ENCODE measurements at regions not wholly inside any gene's neighbourhood (a gene's known extent, or its start where the extent isn't known, plus 50 kb on each side); places are given as distances from the start of the nearest gene placed in this dataset.
"Not testable (repeated sequence)": the region's sequence is repeated elsewhere in the genome, so short reads cannot be mapped to it uniquely, and the experiment has no call there.

DNA sequence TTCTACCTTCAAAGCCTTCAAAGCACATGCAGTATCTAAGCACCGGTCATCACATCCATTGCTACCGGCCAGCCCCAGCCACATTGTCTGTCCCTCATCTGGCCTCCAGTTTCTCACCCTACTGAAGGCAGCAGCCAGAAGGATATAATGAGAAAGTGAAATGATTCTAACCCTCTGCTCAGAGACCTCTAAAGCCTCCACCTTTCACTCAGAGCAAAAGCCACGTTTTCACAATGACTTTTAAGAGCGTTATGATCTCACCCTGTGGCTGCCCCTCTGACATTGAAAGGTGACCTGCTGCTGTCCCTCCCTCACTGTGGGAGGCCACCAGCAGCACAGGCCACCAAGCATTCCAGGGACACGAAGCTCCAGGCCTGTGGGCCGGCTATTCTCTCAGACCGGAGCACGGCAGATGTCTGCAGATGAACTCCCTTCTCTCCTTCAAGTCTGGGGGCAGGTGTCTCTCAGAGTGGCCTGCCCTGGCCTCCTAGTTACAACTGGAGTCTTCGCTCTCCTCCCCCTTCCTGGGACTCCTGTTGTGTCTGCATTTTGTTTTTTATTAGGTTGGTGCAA lies 94.9 kb upstream of the EEPD1 start:
- no peak overlapping the region for H3K4me3 ChIP-seq (ENCODE audit: low read depth in 1 of 2, low read length in 2 of 2)
- no peaks in the 10 kb centered on the region for H3K36me3 ChIP-seq (ENCODE audit: control insufficient read depth in 1 of 2, insufficient read depth in 2 of 2, low read length in 2 of 2)
- H3K4me1 ChIP-seq (ENCODE audit: control insufficient read depth in 1 of 2, insufficient read depth in 2 of 2, low read length in 2 of 2): no peaks in the 10 kb centered on the region
- no peak overlapping the region for H3K27ac ChIP-seq (ENCODE audit: low read length)
- no peaks in the 10 kb centered on the region for H3K27me3 ChIP-seq (ENCODE audit: low read depth, low read length)
- no peaks in the 10 kb centered on the region for H3K9me3 ChIP-seq (ENCODE audit: control insufficient read depth in 1 of 2, low read length in 2 of 2)

DNA sequence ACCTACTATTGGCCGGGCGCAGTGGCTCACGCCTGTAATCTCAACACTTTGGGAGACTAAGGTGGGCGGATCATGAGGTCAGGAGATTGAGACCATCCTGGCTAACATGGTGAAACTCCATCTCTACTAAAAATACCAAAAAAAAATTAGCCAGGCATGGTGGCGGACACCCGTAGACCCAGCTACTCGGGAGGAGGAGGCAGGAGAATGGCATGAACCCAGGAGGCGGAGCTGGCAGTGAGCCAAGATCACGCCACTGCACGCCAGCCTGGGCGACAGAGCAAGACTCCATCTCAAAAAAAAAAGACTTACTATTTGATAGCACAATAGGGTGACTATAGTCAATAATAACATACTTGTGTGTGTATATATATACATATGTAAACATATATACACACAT lies 92.7 kb upstream of the EEPD1 start:
- not testable (repeated sequence) for H3K27me3 ChIP-seq (ENCODE audit: low read depth, low read length); H3K4me1 ChIP-seq (ENCODE audit: control insufficient read depth in 1 of 2, insufficient read depth in 2 of 2, low read length in 2 of 2); H3K9me3 ChIP-seq (ENCODE audit: control insufficient read depth in 1 of 2, low read length in 2 of 2); H3K36me3 ChIP-seq (ENCODE audit: control insufficient read depth in 1 of 2, insufficient read depth in 2 of 2, low read length in 2 of 2); H3K27ac ChIP-seq (ENCODE audit: low read length); H3K4me3 ChIP-seq (ENCODE audit: low read depth in 1 of 2, low read length in 2 of 2)

DNA sequence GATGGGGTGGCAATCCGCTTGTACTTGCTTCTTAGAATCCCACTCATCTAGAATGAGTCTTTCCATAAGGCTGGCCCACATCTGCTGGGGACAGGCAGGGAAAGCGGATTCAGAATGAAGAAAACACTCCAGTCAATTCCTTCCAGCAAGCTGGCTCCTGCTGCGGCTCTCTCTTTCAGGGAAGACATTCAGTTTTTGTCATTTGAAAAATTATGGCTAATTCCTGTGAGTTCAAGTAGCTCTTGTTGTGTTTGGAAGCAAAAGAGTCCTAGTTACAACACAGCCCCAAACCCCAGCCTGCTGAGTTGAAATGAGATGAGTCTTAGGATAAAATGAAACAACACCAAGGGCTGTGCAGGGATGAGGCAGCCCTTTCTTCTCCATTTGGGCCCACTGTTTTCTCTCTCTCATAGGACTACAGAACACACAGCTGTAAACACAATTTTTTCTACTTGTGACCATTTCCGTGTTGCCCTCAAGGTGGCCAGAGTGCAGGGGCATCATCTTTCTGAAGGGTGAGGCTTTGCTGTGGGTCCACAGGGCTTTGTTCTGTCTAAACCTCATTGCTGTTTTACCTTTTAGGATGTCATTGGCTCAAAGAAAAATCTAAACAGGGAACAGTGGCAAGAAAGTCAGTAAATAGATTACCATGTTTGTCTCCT lies 90.8 kb upstream of the EEPD1 start:
- Histone ChIP-seq H3K4me1 (ENCODE audit: control insufficient read depth in 1 of 2, insufficient read depth in 2 of 2, low read length in 2 of 2) (no peaks in the 10 kb centered on the region), H3K27me3 (ENCODE audit: low read depth, low read length) (no peaks in the 10 kb centered on the region), H3K36me3 (ENCODE audit: control insufficient read depth in 1 of 2, insufficient read depth in 2 of 2, low read length in 2 of 2) (no peaks in the 10 kb centered on the region), H3K4me3 (ENCODE audit: low read depth in 1 of 2, low read length in 2 of 2) (no peak overlapping the region), H3K27ac (ENCODE audit: low read length) (no peak overlapping the region), H3K9me3 (ENCODE audit: control insufficient read depth in 1 of 2, low read length in 2 of 2) (no peaks in the 10 kb centered on the region)

GRCh38 chr7:36064676-36065075 lies 88.4 kb upstream of the EEPD1 start:
- Histone ChIP-seq H3K9me3 (ENCODE audit: control insufficient read depth in 1 of 2, low read length in 2 of 2) (no peaks in the 10 kb centered on the region), H3K27me3 (ENCODE audit: low read depth, low read length) (no peaks in the 10 kb centered on the region), H3K4me3 (ENCODE audit: low read depth in 1 of 2, low read length in 2 of 2) (no peak overlapping the region), H3K4me1 (ENCODE audit: control insufficient read depth in 1 of 2, insufficient read depth in 2 of 2, low read length in 2 of 2) (no peaks in the 10 kb centered on the region), H3K36me3 (ENCODE audit: control insufficient read depth in 1 of 2, insufficient read depth in 2 of 2, low read length in 2 of 2) (no peaks in the 10 kb centered on the region), H3K27ac (ENCODE audit: low read length) (no peak overlapping the region)

- H3K27ac ChIP-seq (ENCODE audit: low read length); H3K36me3 ChIP-seq (ENCODE audit: control insufficient read depth in 1 of 2, insufficient read depth in 2 of 2, low read length in 2 of 2); H3K4me3 ChIP-seq (ENCODE audit: low read depth in 1 of 2, low read length in 2 of 2); H3K4me1 ChIP-seq (ENCODE audit: control insufficient read depth in 1 of 2, insufficient read depth in 2 of 2, low read length in 2 of 2); H3K9me3 ChIP-seq (ENCODE audit: control insufficient read depth in 1 of 2, low read length in 2 of 2); H3K27me3 ChIP-seq (ENCODE audit: low read depth, low read length): not testable (repeated sequence)
Observed at GRCh38 chr7:36065563-36066342, 87.3 kb upstream of the EEPD1 start.

- no peaks in the 10 kb centered on the region for H3K36me3 ChIP-seq (ENCODE audit: control insufficient read depth in 1 of 2, insufficient read depth in 2 of 2, low read length in 2 of 2)
- H3K27me3 ChIP-seq (ENCODE audit: low read depth, low read length): no peaks in the 10 kb centered on the region
- no peak overlapping the region for H3K4me3 ChIP-seq (ENCODE audit: low read depth in 1 of 2, low read length in 2 of 2)
- H3K9me3 ChIP-seq (ENCODE audit: control insufficient read depth in 1 of 2, low read length in 2 of 2): no peaks in the 10 kb centered on the region
- H3K4me1 ChIP-seq (ENCODE audit: control insufficient read depth in 1 of 2, insufficient read depth in 2 of 2, low read length in 2 of 2): no peaks in the 10 kb centered on the region
- H3K27ac ChIP-seq (ENCODE audit: low read length): no peak overlapping the region
Observed at GRCh38 chr7:36066343-36066664, 86.8 kb upstream of the EEPD1 start.

DNA sequence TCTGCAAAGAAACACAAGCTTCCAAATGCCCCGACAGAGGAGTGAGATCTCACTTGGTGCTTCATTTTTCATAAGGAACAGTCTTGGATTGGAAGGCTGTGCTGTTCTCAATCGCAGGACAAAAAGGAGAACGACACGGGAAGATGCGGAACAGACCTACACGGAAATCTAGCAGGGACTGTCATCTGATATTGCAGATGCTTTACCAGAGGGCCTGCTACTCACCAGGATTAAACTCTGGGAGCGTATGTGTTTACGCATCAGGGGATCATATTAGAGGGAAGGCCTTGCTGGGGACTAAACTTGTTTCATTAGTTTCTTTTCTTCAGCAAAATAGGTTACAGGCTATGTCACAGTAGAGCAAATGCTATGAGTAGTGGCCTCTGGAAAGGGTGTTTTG lies 82.8 kb upstream of the EEPD1 start:
- Histone ChIP-seq H3K4me3 (ENCODE audit: low read depth in 1 of 2, low read length in 2 of 2) (no peak overlapping the region), H3K27me3 (ENCODE audit: low read depth, low read length) (no peaks in the 10 kb centered on the region), H3K4me1 (ENCODE audit: control insufficient read depth in 1 of 2, insufficient read depth in 2 of 2, low read length in 2 of 2) (no peaks in the 10 kb centered on the region), H3K36me3 (ENCODE audit: control insufficient read depth in 1 of 2, insufficient read depth in 2 of 2, low read length in 2 of 2) (no peaks in the 10 kb centered on the region), H3K9me3 (ENCODE audit: control insufficient read depth in 1 of 2, low read length in 2 of 2) (no peaks in the 10 kb centered on the region), H3K27ac (ENCODE audit: low read length) (no peak overlapping the region)

DNA sequence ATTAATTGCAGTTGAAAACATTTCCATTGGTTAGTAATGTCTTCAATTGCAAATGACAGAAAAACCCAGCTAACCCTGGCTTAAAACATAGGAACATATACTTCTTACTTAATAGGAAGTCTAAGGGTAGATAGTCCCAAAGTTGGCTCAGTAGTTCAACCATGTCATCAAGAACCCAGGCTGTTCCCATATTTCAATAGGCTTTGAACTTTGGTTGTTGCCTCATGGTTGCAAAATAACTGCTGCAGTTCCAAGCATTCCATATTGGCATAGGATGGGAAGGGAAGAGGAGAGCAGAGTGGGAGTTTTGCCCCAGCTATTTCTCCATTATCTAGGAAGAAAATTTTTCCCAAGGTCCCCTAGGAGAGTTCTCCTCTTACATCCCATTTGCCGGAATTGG lies 81.4 kb upstream of the EEPD1 start:
- no peaks in the 10 kb centered on the region for H3K36me3 ChIP-seq (ENCODE audit: control insufficient read depth in 1 of 2, insufficient read depth in 2 of 2, low read length in 2 of 2)
- H3K9me3 ChIP-seq (ENCODE audit: control insufficient read depth in 1 of 2, low read length in 2 of 2): no peaks in the 10 kb centered on the region
- H3K4me3 ChIP-seq (ENCODE audit: low read depth in 1 of 2, low read length in 2 of 2): no peak overlapping the region
- no peaks in the 10 kb centered on the region for H3K27me3 ChIP-seq (ENCODE audit: low read depth, low read length)
- no peak overlapping the region for H3K27ac ChIP-seq (ENCODE audit: low read length)
- H3K4me1 ChIP-seq (ENCODE audit: control insufficient read depth in 1 of 2, insufficient read depth in 2 of 2, low read length in 2 of 2): no peaks in the 10 kb centered on the region

DNA sequence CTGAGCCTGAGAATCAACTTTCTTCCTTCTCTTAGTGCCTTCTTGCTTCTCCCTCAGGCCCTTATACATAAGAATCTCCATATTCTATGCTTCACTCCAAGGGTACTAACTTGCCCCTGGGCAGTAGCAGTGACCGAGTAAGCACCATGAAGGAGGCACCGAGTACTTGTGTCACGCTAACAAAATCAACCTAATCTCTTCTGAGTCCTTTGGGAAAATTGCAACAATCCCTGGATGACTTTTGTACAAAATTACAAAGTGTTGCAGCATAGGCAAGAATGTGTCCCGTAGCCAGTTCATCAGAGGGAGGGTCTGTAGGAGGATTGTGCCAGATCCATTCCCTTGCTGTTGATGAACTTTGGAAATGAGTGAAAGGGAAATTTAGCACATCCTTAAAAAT lies 80.4 kb upstream of the EEPD1 start:
- no peak overlapping the region for H3K4me3 ChIP-seq (ENCODE audit: low read depth in 1 of 2, low read length in 2 of 2)
- H3K9me3 ChIP-seq (ENCODE audit: control insufficient read depth in 1 of 2, low read length in 2 of 2): no peaks in the 10 kb centered on the region
- no peak overlapping the region for H3K27ac ChIP-seq (ENCODE audit: low read length)
- no peaks in the 10 kb centered on the region for H3K27me3 ChIP-seq (ENCODE audit: low read depth, low read length)
- no peaks in the 10 kb centered on the region for H3K4me1 ChIP-seq (ENCODE audit: control insufficient read depth in 1 of 2, insufficient read depth in 2 of 2, low read length in 2 of 2)
- no peaks in the 10 kb centered on the region for H3K36me3 ChIP-seq (ENCODE audit: control insufficient read depth in 1 of 2, insufficient read depth in 2 of 2, low read length in 2 of 2)

DNA sequence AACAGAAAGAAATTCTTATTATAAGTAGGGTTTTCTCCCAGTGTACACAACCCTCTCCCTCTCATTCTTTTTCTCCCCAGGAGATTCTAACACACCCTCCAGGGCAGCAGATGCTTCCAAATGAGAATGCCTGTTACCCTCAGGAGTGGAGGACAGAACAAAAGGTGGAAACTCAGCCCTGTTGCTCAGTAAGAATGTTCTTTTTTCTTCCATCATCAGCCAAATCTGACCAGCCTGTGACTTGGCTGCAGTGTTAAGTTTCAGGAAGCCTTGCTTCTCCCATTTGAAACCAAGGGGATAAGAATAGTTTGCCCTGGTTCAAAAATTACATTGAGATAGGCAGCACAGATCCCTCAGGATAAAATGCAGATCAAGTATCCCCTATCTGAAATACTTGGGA lies 77.5 kb upstream of the EEPD1 start:
- H3K36me3 ChIP-seq (ENCODE audit: control insufficient read depth in 1 of 2, insufficient read depth in 2 of 2, low read length in 2 of 2): no peaks in the 10 kb centered on the region
- H3K27ac ChIP-seq (ENCODE audit: low read length): no peak overlapping the region
- H3K4me3 ChIP-seq (ENCODE audit: low read depth in 1 of 2, low read length in 2 of 2): no peak overlapping the region
- no peaks in the 10 kb centered on the region for H3K27me3 ChIP-seq (ENCODE audit: low read depth, low read length)
- H3K9me3 ChIP-seq (ENCODE audit: control insufficient read depth in 1 of 2, low read length in 2 of 2): no peaks in the 10 kb centered on the region
- no peaks in the 10 kb centered on the region for H3K4me1 ChIP-seq (ENCODE audit: control insufficient read depth in 1 of 2, insufficient read depth in 2 of 2, low read length in 2 of 2)

DNA sequence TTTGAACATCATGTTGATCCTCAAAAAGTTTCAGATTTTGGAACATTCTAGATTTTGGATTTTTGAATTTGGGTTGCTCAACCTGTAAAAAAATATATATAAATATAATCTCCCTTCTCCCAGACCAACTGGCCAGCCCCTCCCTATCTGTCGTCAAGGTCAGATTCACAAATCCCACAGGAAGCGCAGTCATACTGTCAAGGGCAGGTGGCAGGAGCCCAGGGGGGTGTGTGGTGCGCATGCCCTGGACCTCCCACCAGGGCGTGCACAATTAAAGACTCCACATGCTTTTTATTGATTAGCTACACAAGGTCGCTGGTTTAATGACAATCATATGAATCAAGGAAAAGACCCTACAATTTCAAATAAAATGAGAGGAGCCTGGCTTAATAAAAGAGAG lies 77.0 kb upstream of the EEPD1 start:
- no peak overlapping the region for H3K27ac ChIP-seq (ENCODE audit: low read length)

More for the DNA sequence above, 77.0 kb upstream of the EEPD1 start:
- Histone ChIP-seq H3K4me1 (ENCODE audit: control insufficient read depth in 1 of 2, insufficient read depth in 2 of 2, low read length in 2 of 2) (no peaks in the 10 kb centered on the region), H3K36me3 (ENCODE audit: control insufficient read depth in 1 of 2, insufficient read depth in 2 of 2, low read length in 2 of 2) (no peaks in the 10 kb centered on the region), H3K27me3 (ENCODE audit: low read depth, low read length) (no peaks in the 10 kb centered on the region), H3K4me3 (ENCODE audit: low read depth in 1 of 2, low read length in 2 of 2) (no peak overlapping the region), H3K9me3 (ENCODE audit: control insufficient read depth in 1 of 2, low read length in 2 of 2) (no peaks in the 10 kb centered on the region)

Measured in muscle layer of duodenum (tissue), 2 donors.